HEK293 (cell line): ENCODE measurements at regions not wholly inside any gene's neighbourhood (a gene's known extent, or its start where the extent isn't known, plus 50 kb on each side); places are given as distances from the start of the nearest gene placed in this dataset.

ENCODE experiments used
- CTCF ChIA-PET: fragments of 350-600 bp; formaldehyde crosslinking; extraction: SDS; loops from one replicate; lab custom pipeline; 2021; ENCODE audit warnings: antibody characterized with exemption; lab: Yijun Ruan, JAX
- POLR2A ChIA-PET: fragments of 300-600 bp; formaldehyde crosslinking; extraction: SDS; loops from one replicate; lab custom pipeline; 2020; ENCODE audit warnings: antibody characterized with exemption, inconsistent platforms; lab: Yijun Ruan, JAX
- H3K27ac ChIP-seq: fragments of 200-500 bp; sonication (Bioruptor generic); 2 replicates; pipeline ENCODE4 v1.5.1; 2014; ENCODE audit warnings: low read depth, low read length, control low read depth, inconsistent platforms; ENCODE audit errors: extremely low read depth
- H3K36me3 ChIP-seq, 2 experiments: fragments of 200-500 bp in 1 of 2; sonication (Bioruptor generic) in 1 of 2; 1 replicate in 1 of 2; 2 replicates in 1 of 2; pipeline ENCODE4 v1.5.1; 2014 to 2017; ENCODE audit warnings: inconsistent platforms in 2 of 2, low read length in 2 of 2; ENCODE audit not compliant: control insufficient read depth in 2 of 2, insufficient read depth in 1 of 2
- H3K4me1 ChIP-seq: fragments of 200-500 bp; sonication (Bioruptor generic); 2 replicates; pipeline ENCODE4 v1.5.1; 2014; ENCODE audit warnings: mild to moderate bottlenecking, low read length, inconsistent platforms; ENCODE audit not compliant: control insufficient read depth, insufficient read depth
- H3K4me3 ChIP-seq: 2 replicates; pipeline ENCODE4 v1.5.1; 2011; ENCODE audit warnings: low read depth, mild to moderate bottlenecking, control low read depth, low read length, moderate library complexity
- H3K9me3 ChIP-seq: fragments of 200-500 bp; sonication (Bioruptor generic); 2 replicates; pipeline ENCODE4 v1.5.1; 2014; ENCODE audit warnings: low read depth, low read length, inconsistent platforms; ENCODE audit not compliant: control insufficient read depth, insufficient read depth
- HOXD13 ChIP-seq: sonication (generic); formaldehyde crosslinking; IDR thresholded peaks from 2 replicates; pipeline ENCODE4 v1.8.0; 2022; ENCODE audit warnings: missing genetic modification reagents, borderline replicate concordance
- KLF1 ChIP-seq: fragments of 450-650 bp; formaldehyde crosslinking; IDR thresholded peaks from 2 replicates; pipeline ENCODE4 v1.5.1; 2016; ENCODE audit warnings: missing biosample characterization, missing genetic modification characterization
- KLF8 ChIP-seq: fragments of 450-650 bp; formaldehyde crosslinking; IDR thresholded peaks from 2 replicates; pipeline ENCODE4 v1.5.1; 2016; ENCODE audit warnings: missing biosample characterization, missing genetic modification characterization
- SCRT1 ChIP-seq: fragments of 450-650 bp; formaldehyde crosslinking; IDR thresholded peaks from 2 replicates; pipeline ENCODE4 v1.5.1; 2016; ENCODE audit warnings: missing biosample characterization, missing genetic modification characterization, borderline replicate concordance
- TCF7L2 ChIP-seq: IDR thresholded peaks from 2 replicates; pipeline ENCODE4 v1.6.1; 2011; ENCODE audit warnings: low read depth, mild to moderate bottlenecking, inconsistent platforms, low read length, moderate library complexity, borderline replicate concordance
- YY2 ChIP-seq: fragments of 450-650 bp; formaldehyde crosslinking; IDR thresholded peaks from 2 replicates; pipeline ENCODE4 v1.5.1; 2016; ENCODE audit warnings: missing biosample characterization, missing genetic modification characterization
- ZBTB17 ChIP-seq: fragments of 450-650 bp; formaldehyde crosslinking; IDR thresholded peaks from 2 replicates; pipeline ENCODE4 v1.5.1; 2016; ENCODE audit warnings: missing biosample characterization, missing genetic modification characterization
- ZFP3 ChIP-seq: fragments of 450-650 bp; formaldehyde crosslinking; IDR thresholded peaks from 2 replicates; pipeline ENCODE4 v1.5.1; 2016; ENCODE audit warnings: low read depth, missing biosample characterization, missing genetic modification characterization
- ZFP41 ChIP-seq: fragments of 450-650 bp; formaldehyde crosslinking; IDR thresholded peaks from 2 replicates; pipeline ENCODE4 v1.5.1; 2016; ENCODE audit warnings: missing biosample characterization, missing genetic modification characterization, borderline replicate concordance
- ZFP69B ChIP-seq: fragments of 450-650 bp; formaldehyde crosslinking; IDR thresholded peaks from 2 replicates; pipeline ENCODE4 v1.5.1; 2016; ENCODE audit warnings: missing biosample characterization, missing genetic modification characterization
- ZIC2 ChIP-seq: fragments of 450-650 bp; formaldehyde crosslinking; IDR thresholded peaks from 2 replicates; pipeline ENCODE4 v1.5.1; 2016; ENCODE audit warnings: missing biosample characterization, missing genetic modification characterization
- ZNF155 ChIP-seq: fragments of 450-650 bp; formaldehyde crosslinking; IDR thresholded peaks from 2 replicates; pipeline ENCODE4 v1.5.1; 2016; ENCODE audit warnings: missing biosample characterization, missing genetic modification characterization
- ZNF184 ChIP-seq: fragments of 450-650 bp; IDR thresholded peaks from 2 replicates; pipeline ENCODE4 v1.5.1; 2018; ENCODE audit warnings: missing biosample characterization, mild to moderate bottlenecking, missing genetic modification characterization
- ZNF223 ChIP-seq: fragments of 450-650 bp; formaldehyde crosslinking; IDR thresholded peaks from 2 replicates; pipeline ENCODE4 v1.5.1; 2016; ENCODE audit warnings: missing biosample characterization, missing genetic modification characterization
- ZNF24 ChIP-seq: fragments of 450-650 bp; formaldehyde crosslinking; IDR thresholded peaks from 2 replicates; pipeline ENCODE4 v1.5.1; 2016; ENCODE audit warnings: missing biosample characterization, missing genetic modification characterization
- ZNF266 ChIP-seq: fragments of 450-650 bp; formaldehyde crosslinking; IDR thresholded peaks from 2 replicates; pipeline ENCODE4 v1.5.1; 2016; ENCODE audit warnings: missing biosample characterization, missing genetic modification characterization, low read depth
- ZNF366 ChIP-seq: fragments of 450-650 bp; formaldehyde crosslinking; conservative IDR thresholded peaks from 2 replicates; pipeline ENCODE4 v1.5.1; 2016; ENCODE audit warnings: missing biosample characterization, missing genetic modification characterization
- ZNF416 ChIP-seq: fragments of 450-650 bp; formaldehyde crosslinking; IDR thresholded peaks from 2 replicates; pipeline ENCODE4 v1.5.1; 2016; ENCODE audit warnings: missing biosample characterization, missing genetic modification characterization
- ZNF426 ChIP-seq: fragments of 450-650 bp; formaldehyde crosslinking; IDR thresholded peaks from 2 replicates; pipeline ENCODE4 v1.5.1; 2017; ENCODE audit warnings: missing biosample characterization, missing genetic modification characterization, mild to moderate bottlenecking, inconsistent platforms, moderate library complexity
- ZNF558 ChIP-seq: fragments of 450-650 bp; formaldehyde crosslinking; IDR thresholded peaks from 2 replicates; pipeline ENCODE4 v1.5.1; 2016; ENCODE audit warnings: missing biosample characterization, missing genetic modification characterization
- ZNF626 ChIP-seq: fragments of 450-650 bp; sonication (Bioruptor Pico); formaldehyde crosslinking; IDR thresholded peaks from 2 replicates; pipeline ENCODE4 v1.5.1; 2018; ENCODE audit warnings: missing biosample characterization, missing genetic modification characterization, inconsistent platforms
- ZNF677 ChIP-seq: fragments of 450-650 bp; IDR thresholded peaks from 2 replicates; pipeline ENCODE4 v1.5.0; 2018; ENCODE audit warnings: missing biosample characterization, mild to moderate bottlenecking, missing genetic modification characterization, moderate library complexity
- ZNF837 ChIP-seq: fragments of 450-650 bp; formaldehyde crosslinking; IDR thresholded peaks from 2 replicates; pipeline ENCODE4 v1.5.1; 2016; ENCODE audit warnings: missing biosample characterization, missing genetic modification characterization
- TF ChIP-seq, protein P1 (sequence below): fragments of 450-650 bp; formaldehyde crosslinking; IDR thresholded peaks from 2 replicates; pipeline ENCODE4 v1.5.1; 2016; ENCODE audit warnings: missing biosample characterization, missing genetic modification characterization
- TF ChIP-seq, protein P2 (sequence below): fragments of 450-650 bp; formaldehyde crosslinking; IDR thresholded peaks from 2 replicates; pipeline ENCODE4 v1.5.1; 2016; ENCODE audit warnings: missing biosample characterization, missing genetic modification characterization
- TF ChIP-seq, protein P3 (sequence below): fragments of 450-650 bp; formaldehyde crosslinking; IDR thresholded peaks from 2 replicates; pipeline ENCODE4 v1.5.1; 2017; ENCODE audit warnings: missing biosample characterization, missing genetic modification characterization
- TF ChIP-seq, protein P4 (sequence below): fragments of 450-650 bp; formaldehyde crosslinking; optimal IDR thresholded peaks from 2 replicates; pipeline ENCODE3; 2016; ENCODE audit warnings: missing biosample characterization, mild to moderate bottlenecking, missing genetic modification characterization

DNA sequence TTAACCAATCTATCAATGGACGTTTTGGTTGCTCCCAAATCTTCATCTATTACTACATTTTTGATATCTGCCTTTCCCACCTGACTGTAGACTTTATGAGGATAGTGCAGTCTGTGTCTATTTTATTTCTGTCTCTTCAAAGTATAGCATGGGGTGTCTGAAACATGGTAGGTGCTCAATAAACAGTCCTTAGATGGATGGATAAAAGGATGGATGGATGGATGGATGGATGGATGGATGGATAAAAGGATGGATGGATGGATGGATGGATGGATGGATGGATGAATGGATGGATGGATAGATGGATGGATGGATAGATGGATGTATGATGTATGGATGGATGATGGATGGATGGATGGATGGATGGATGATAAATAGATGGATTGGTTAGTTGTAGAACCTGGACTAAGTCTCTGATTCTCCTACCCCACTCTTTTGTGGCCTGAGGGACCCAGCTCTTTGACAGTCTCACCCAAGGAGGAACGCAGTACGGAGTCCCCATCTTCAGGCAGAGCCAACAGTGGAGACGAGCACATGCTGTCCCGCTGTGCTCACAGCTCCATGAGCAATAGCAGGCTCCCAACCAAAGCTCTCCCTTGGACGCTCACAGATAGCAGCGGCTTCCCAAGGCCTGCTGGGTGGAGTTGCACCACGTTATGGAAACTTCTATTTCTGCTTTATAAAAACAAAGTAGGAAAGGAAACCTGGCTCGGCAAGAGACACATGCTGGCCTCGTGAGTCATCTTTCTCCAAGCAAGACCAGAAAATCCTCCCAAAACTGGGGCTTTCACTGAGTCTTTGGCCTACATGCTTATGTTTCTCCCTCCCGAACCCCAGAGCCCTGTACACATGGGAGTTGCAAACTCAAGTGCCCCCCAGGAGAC, 448.0 kb downstream of the MIAT start:
- H3K4me3 ChIP-seq = no peak overlapping the region
- H3K4me1 ChIP-seq = peaks cover 16% of the 10 kb centered on the region
- no peaks in the 10 kb centered on the region for H3K9me3 ChIP-seq
- POLR2A ChIA-PET = no interaction called here
- H3K36me3 ChIP-seq = no peaks in the 10 kb centered on the region
- no peak overlapping the region for H3K27ac ChIP-seq
- TF ChIP-seq SCRT1 (tag by site-specific recombination) = no peak
- TF ChIP-seq ZNF366 (tag by site-specific recombination) = peak; percentile 98
- no peak for TF ChIP-seq TCF7L2
- peak; percentile 79 for TF ChIP-seq ZIC2 (tag by site-specific recombination)
- peak; percentile 93 for TF ChIP-seq ZBTB17 (tag by site-specific recombination)
- CTCF ChIA-PET = interaction anchor here (1.1 kb wide), 1 partner anchor 99 kb away, joined by 3 read pairs; no protein-coding TSS in a partner anchor

DNA sequence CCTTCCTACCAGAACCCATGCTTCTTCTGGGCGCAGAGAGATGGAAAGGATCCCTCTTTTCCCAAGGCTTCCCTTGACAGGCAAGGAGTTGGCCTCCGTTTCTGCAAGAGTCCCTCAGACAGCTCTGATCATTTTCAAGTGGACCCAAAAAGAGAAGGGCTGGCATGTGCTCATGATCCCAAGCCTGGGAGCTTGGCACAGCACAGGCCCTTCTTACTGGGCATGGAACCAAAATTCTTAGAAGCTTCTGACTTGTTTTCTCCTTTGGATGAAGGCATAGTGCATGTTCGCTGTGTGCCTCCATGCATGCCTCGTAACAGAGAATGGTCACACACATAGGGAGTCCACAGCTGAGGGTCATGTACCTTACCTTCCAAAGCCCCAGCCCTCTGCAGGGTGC, 449.6 kb downstream of the MIAT start:
- Histone ChIP-seq H3K36me3 (no peaks in the 10 kb centered on the region), H3K4me3 (no peak overlapping the region), H3K27ac (no peak overlapping the region), H3K4me1 (peaks cover 17% of the 10 kb centered on the region), H3K9me3 (no peaks in the 10 kb centered on the region)
- ChIA-PET CTCF (interaction anchor here (0.7 kb wide), 1 partner anchor 20 kb away, joined by 3 read pairs; no protein-coding TSS in a partner anchor), POLR2A (no interaction called here)
- TF ChIP-seq KLF8 (tag by site-specific recombination) = no peak
- no peak for TF ChIP-seq YY2 (tag by site-specific recombination)
- TF ChIP-seq HOXD13 (CRISPR knock-in tag) = no peak
- TF ChIP-seq, protein P1, sequence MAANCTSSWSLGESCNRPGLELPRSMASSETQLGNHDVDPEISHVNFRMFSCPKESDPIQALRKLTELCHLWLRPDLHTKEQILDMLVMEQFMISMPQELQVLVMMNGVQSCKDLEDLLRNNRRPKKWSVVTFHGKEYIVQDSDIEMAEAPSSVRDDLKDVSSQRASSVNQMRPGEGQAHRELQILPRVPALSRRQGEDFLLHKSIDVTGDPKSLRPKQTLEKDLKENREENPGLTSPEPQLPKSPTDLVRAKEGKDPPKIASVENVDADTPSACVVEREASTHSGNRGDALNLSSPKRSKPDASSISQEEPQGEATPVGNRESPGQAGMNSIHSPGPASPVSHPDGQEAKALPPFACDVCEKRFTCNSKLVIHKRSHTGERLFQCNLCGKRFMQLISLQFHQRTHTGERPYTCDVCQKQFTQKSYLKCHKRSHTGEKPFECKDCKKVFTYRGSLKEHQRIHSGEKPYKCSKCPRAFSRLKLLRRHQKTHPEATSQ (tag by site-specific recombination) = no peak

DNA sequence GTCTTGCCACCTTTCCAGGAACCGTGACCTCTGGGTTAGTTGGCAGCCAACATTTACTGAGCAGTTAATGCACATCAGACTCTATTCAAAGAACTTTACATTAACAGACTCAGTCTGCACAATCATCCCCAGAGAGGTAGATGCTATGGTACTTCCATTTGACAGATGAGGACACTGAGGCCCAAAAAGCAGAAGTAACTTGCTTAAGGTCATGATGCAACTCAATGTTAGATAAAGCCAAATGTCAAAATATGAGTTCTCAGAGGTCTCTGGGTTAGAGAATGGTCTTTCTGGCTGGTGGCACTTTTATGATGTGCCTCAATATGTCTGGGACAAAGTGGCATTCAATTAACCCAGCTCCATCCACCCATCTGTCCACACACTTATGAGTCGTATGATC, 450.0 kb downstream of the MIAT start:
- no peaks in the 10 kb centered on the region for H3K36me3 ChIP-seq
- no peak overlapping the region for H3K4me3 ChIP-seq
- CTCF ChIA-PET = interaction anchor here (1.1 kb wide), 1 partner anchor 351 kb away, joined by 3 read pairs; no protein-coding TSS in a partner anchor
- H3K4me1 ChIP-seq = peaks cover 17% of the 10 kb centered on the region
- H3K9me3 ChIP-seq = no peaks in the 10 kb centered on the region
- POLR2A ChIA-PET = interaction anchor here (0.7 kb wide), 1 partner anchor 1399 kb away, joined by 3 read pairs; no protein-coding TSS in a partner anchor
- TF ChIP-seq ZNF626 (tag by site-specific recombination) (no peak), ZNF24 (tag by site-specific recombination) (no peak), ZFP69B (tag by site-specific recombination) (no peak), ZNF184 (tag by site-specific recombination) (no peak), ZNF266 (tag by site-specific recombination) (no peak), ZNF677 (tag by site-specific recombination) (no peak), ZNF223 (tag by site-specific recombination) (no peak), KLF1 (tag by site-specific recombination) (no peak), ZNF558 (tag by site-specific recombination) (no peak), ZNF426 (tag by site-specific recombination) (no peak), ZFP41 (tag by site-specific recombination) (no peak), ZFP3 (tag by site-specific recombination) (no peak), ZNF155 (tag by site-specific recombination) (no peak), ZNF416 (tag by site-specific recombination) (no peak), ZNF837 (tag by site-specific recombination) (no peak)
- TF ChIP-seq, protein P2, sequence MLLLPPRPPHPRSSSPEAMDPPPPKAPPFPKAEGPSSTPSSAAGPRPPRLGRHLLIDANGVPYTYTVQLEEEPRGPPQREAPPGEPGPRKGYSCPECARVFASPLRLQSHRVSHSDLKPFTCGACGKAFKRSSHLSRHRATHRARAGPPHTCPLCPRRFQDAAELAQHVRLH (tag by site-specific recombination) = no peak
- TF ChIP-seq, protein P3, sequence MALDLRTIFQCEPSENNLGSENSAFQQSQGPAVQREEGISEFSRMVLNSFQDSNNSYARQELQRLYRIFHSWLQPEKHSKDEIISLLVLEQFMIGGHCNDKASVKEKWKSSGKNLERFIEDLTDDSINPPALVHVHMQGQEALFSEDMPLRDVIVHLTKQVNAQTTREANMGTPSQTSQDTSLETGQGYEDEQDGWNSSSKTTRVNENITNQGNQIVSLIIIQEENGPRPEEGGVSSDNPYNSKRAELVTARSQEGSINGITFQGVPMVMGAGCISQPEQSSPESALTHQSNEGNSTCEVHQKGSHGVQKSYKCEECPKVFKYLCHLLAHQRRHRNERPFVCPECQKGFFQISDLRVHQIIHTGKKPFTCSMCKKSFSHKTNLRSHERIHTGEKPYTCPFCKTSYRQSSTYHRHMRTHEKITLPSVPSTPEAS (tag by site-specific recombination) = no peak
- TF ChIP-seq, protein P4, sequence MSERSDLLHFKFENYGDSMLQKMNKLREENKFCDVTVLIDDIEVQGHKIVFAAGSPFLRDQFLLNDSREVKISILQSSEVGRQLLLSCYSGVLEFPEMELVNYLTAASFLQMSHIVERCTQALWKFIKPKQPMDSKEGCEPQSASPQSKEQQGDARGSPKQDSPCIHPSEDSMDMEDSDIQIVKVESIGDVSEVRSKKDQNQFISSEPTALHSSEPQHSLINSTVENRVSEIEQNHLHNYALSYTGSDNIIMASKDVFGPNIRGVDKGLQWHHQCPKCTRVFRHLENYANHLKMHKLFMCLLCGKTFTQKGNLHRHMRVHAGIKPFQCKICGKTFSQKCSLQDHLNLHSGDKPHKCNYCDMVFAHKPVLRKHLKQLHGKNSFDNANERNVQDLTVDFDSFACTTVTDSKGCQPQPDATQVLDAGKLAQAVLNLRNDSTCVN = no peak
- H3K27ac ChIP-seq = no peak overlapping the region
